ENCODE measurements at regions not wholly inside any gene's neighbourhood (a gene's known extent, or its start where the extent isn't known, plus 50 kb on each side); places are given as distances from the start of the nearest gene placed in this dataset.

DNA sequence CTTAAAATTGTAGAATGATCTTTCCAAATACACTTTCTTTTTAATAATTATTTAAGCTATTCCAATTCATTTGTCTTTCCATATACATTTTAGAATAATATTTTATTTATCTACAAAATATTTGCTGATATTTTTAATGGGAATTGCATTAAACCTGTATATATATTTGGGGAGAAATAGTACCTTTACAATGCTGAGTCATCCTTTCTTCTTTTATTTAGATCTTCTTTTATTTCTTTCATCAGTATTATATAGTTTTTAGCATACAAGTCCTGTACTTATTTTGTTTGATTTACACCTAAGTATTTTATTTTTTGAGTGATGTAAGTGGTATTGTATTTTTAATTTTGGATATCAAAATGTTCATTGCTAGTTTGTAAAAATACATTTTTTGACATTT lies 639.5 kb upstream of the GOT2 start:
- TF ChIP-seq, protein P1, sequence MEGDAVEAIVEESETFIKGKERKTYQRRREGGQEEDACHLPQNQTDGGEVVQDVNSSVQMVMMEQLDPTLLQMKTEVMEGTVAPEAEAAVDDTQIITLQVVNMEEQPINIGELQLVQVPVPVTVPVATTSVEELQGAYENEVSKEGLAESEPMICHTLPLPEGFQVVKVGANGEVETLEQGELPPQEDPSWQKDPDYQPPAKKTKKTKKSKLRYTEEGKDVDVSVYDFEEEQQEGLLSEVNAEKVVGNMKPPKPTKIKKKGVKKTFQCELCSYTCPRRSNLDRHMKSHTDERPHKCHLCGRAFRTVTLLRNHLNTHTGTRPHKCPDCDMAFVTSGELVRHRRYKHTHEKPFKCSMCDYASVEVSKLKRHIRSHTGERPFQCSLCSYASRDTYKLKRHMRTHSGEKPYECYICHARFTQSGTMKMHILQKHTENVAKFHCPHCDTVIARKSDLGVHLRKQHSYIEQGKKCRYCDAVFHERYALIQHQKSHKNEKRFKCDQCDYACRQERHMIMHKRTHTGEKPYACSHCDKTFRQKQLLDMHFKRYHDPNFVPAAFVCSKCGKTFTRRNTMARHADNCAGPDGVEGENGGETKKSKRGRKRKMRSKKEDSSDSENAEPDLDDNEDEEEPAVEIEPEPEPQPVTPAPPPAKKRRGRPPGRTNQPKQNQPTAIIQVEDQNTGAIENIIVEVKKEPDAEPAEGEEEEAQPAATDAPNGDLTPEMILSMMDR (IDR thresholded peaks at IDR 0.05; ENCODE audit: insufficient read depth, low read length, poor library complexity, severe bottlenecking), result no peak
- TF ChIP-seq EZH2phosphoT487 (conservative IDR thresholded peaks at IDR 0.05; ENCODE audit: low read length), result no peak

Data from SU-DHL-6 (cell line).